Choroid plexus epithelial cell (primary cell): ENCODE measurements at regions not wholly inside any gene's neighbourhood (a gene's known extent, or its start where the extent isn't known, plus 50 kb on each side); places are given as distances from the start of the nearest gene placed in this dataset.
"Not testable (repeated sequence)": the region's sequence is repeated elsewhere in the genome, so short reads cannot be mapped to it uniquely, and the experiment has no call there.

Experiments used
- DNase-seq: peaks from one replicate; pipeline ENCODE4 v3.0.0-alpha.2; 2010; ENCODE audit warnings: low read depth
- H3K4me3 ChIP-seq: 2 replicates; pipeline ENCODE4 v1.5.1; 2011; ENCODE audit warnings: low read depth, mild to moderate bottlenecking, control low read depth, low read length, moderate library complexity
- CTCF ChIP-seq: conservative IDR thresholded peaks from 2 replicates; pipeline ENCODE4 v1.5.1; 2011; ENCODE audit warnings: low read depth, mild to moderate bottlenecking, control low read depth, inconsistent platforms, low read length, moderate library complexity

GRCh38 chr2:226548732-226549131 lies 250.9 kb downstream of the IRS1 start:
- no peak for TF ChIP-seq CTCF
- no peak overlapping the region for H3K4me3 ChIP-seq
- peak; percentile 55 for DNase-seq

GRCh38 chr2:226544596-226545210 lies 254.9 kb downstream of the IRS1 start:
- peak; percentile 83 for DNase-seq
- no peak overlapping the region for H3K4me3 ChIP-seq
- TF ChIP-seq CTCF = no peak

GRCh38 chr2:226540204-226540994 lies 259.2 kb downstream of the IRS1 start:
- H3K4me3 ChIP-seq = no peak overlapping the region
- no peak for DNase-seq
- no peak for TF ChIP-seq CTCF

GRCh38 chr2:226536410-226536809 lies 263.2 kb downstream of the IRS1 start:
- no peak overlapping the region for H3K4me3 ChIP-seq
- DNase-seq = no peak
- TF ChIP-seq CTCF = no peak

GRCh38 chr2:226532976-226533375 lies 266.6 kb downstream of the IRS1 start:
- not testable (repeated sequence) for H3K4me3 ChIP-seq, DNase-seq

- TF ChIP-seq CTCF = no peak
- no peak for DNase-seq
- H3K4me3 ChIP-seq = no peak overlapping the region
Observed at GRCh38 chr2:226531061-226531810, 268.4 kb downstream of the IRS1 start.

GRCh38 chr2:226529556-226529955 lies 270.1 kb downstream of the IRS1 start:
- TF ChIP-seq CTCF = no peak
- no peak for DNase-seq
- H3K4me3 ChIP-seq = no peak overlapping the region
